C4-2B (cell line): ENCODE measurements at regions not wholly inside any gene's neighbourhood (a gene's known extent, or its start where the extent isn't known, plus 50 kb on each side); places are given as distances from the start of the nearest gene placed in this dataset.

ENCODE experiments used
- ZFX ChIP-seq: fragments of 450-650 bp; IDR thresholded peaks from 2 replicates; pipeline ENCODE4 v1.6.1; 2017
- TF ChIP-seq, protein P1 (sequence below): fragments of 450-650 bp; conservative IDR thresholded peaks from 2 replicates; pipeline ENCODE4 v1.5.1; 2017; ENCODE audit warnings: mild to moderate bottlenecking

DNA sequence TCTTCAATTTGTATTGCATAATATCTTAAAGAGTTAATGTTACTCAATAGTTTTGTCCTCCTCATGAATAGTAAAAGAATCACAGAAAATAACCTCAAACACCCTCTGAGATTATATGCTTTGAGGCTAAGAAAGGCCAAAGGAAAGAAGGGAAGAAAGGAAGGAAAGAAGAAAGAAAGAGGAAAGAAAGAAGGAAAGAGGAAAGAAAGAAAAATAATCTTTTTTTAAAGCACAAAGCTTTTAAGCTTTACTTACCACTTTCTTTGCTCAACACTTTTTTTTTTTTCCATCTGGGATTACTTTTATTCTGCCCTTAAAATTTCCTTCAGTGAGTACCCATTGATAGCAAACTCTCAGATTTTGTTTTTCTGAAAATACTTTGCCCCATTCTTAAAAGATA lies 369.1 kb downstream of the FGF9 start:
- TF ChIP-seq, protein P1, sequence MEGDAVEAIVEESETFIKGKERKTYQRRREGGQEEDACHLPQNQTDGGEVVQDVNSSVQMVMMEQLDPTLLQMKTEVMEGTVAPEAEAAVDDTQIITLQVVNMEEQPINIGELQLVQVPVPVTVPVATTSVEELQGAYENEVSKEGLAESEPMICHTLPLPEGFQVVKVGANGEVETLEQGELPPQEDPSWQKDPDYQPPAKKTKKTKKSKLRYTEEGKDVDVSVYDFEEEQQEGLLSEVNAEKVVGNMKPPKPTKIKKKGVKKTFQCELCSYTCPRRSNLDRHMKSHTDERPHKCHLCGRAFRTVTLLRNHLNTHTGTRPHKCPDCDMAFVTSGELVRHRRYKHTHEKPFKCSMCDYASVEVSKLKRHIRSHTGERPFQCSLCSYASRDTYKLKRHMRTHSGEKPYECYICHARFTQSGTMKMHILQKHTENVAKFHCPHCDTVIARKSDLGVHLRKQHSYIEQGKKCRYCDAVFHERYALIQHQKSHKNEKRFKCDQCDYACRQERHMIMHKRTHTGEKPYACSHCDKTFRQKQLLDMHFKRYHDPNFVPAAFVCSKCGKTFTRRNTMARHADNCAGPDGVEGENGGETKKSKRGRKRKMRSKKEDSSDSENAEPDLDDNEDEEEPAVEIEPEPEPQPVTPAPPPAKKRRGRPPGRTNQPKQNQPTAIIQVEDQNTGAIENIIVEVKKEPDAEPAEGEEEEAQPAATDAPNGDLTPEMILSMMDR = no peak
- TF ChIP-seq ZFX = no peak
